GM21526 (cell line): ENCODE measurements at regions not wholly inside any gene's neighbourhood (a gene's known extent, or its start where the extent isn't known, plus 50 kb on each side); places are given as distances from the start of the nearest gene placed in this dataset.
"Not testable (repeated sequence)": the region's sequence is repeated elsewhere in the genome, so short reads cannot be mapped to it uniquely, and the experiment has no call there.

Experiments
- ATAC-seq: cut with Tn5 transposase; IDR thresholded peaks from one replicate; pipeline ENCODE4 v1.9.1; 2021; ENCODE audit warnings: moderate library complexity; ENCODE audit not compliant: unreplicated experiment, low FRiP score

- ATAC-seq = no peak
These were observed 205.3 kb downstream of the NAP1L3 start for GRCh38 chrX:93468075-93468474.

- ATAC-seq = no peak
These were observed 207.0 kb downstream of the NAP1L3 start for GRCh38 chrX:93466383-93466782.

- no peak for ATAC-seq
These were observed 212.3 kb downstream of the NAP1L3 start for GRCh38 chrX:93461060-93461459.

- ATAC-seq = no peak
These were observed 218.9 kb downstream of the NAP1L3 start for GRCh38 chrX:93454509-93454908.

GRCh38 chrX:93434721-93435120, 238.7 kb downstream of the NAP1L3 start:
- ATAC-seq = not testable (repeated sequence)

- ATAC-seq = no peak
These were observed 244.9 kb downstream of the NAP1L3 start for GRCh38 chrX:93428497-93428896.

- ATAC-seq = peak; percentile 96
These were observed 250.7 kb downstream of the NAP1L3 start for GRCh38 chrX:93422693-93423092.

GRCh38 chrX:93420525-93421082, 252.8 kb downstream of the NAP1L3 start:
- ATAC-seq = no peak

- no peak for ATAC-seq
These were observed 253.3 kb downstream of the NAP1L3 start for GRCh38 chrX:93420090-93420489.

GRCh38 chrX:93419642-93420041, 253.7 kb downstream of the NAP1L3 start:
- no peak for ATAC-seq

GRCh38 chrX:93404121-93404520, 269.3 kb downstream of the NAP1L3 start:
- ATAC-seq = no peak

GRCh38 chrX:93354651-93355050, 318.7 kb downstream of the NAP1L3 start:
- no peak for ATAC-seq

- ATAC-seq = no peak
These were observed 327.1 kb downstream of the NAP1L3 start for GRCh38 chrX:93346309-93346708.

- ATAC-seq = not testable (repeated sequence)
These were observed 329.1 kb downstream of the NAP1L3 start for GRCh38 chrX:93344287-93344686.

- ATAC-seq = no peak
These were observed 341.0 kb downstream of the NAP1L3 start for GRCh38 chrX:93332329-93332728.

- ATAC-seq = no peak
These were observed 351.3 kb downstream of the NAP1L3 start for GRCh38 chrX:93322110-93322509.

GRCh38 chrX:93319609-93320008, 353.8 kb downstream of the NAP1L3 start:
- no peak for ATAC-seq
